ENCODE measurements at regions not wholly inside any gene's neighbourhood (a gene's known extent, or its start where the extent isn't known, plus 50 kb on each side); places are given as distances from the start of the nearest gene placed in this dataset.
"Not testable (repeated sequence)": the region's sequence is repeated elsewhere in the genome, so short reads cannot be mapped to it uniquely, and the experiment has no call there.

GRCh38 chr13:73521985-73522524, 463.2 kb downstream of the KLF5 start:
- no peaks in the 10 kb centered on the region for H4K20me1 ChIP-seq (ENCODE audit: insufficient read depth, low read length)
- no peaks in the 10 kb centered on the region for H3K4me1 ChIP-seq (ENCODE audit: insufficient read depth, low read length)
- no peaks in the 10 kb centered on the region for H3K4me1 Mint-ChIP-seq (ENCODE audit: low read depth, unreplicated experiment)
- H3K4me2 ChIP-seq (ENCODE audit: low read length), result no peak overlapping the region
- H3K27ac Mint-ChIP-seq (ENCODE audit: unreplicated experiment), result no peak overlapping the region
- H3K9me3 ChIP-seq (ENCODE audit: insufficient read depth, low read depth, low read length), result no peaks in the 10 kb centered on the region
- DNase-seq (ENCODE audit: low read depth) (peak; percentile 51), FAIRE-seq (no peak)
- H3K9ac ChIP-seq (ENCODE audit: low read length), result no peak overlapping the region
- H3K36me3 ChIP-seq (ENCODE audit: insufficient read depth, low read length), result no peaks in the 10 kb centered on the region
- no peak overlapping the region for H3K27ac ChIP-seq (ENCODE audit: low read depth, low read length)
- no peak overlapping the region for H3K4me3 ChIP-seq (ENCODE audit: insufficient read depth, low read depth, low read length)
- no peak overlapping the region for H3K4me3 Mint-ChIP-seq (ENCODE audit: unreplicated experiment)
- no peaks in the 10 kb centered on the region for H3K79me2 ChIP-seq (ENCODE audit: insufficient read depth, low read length)
- no peaks in the 10 kb centered on the region for H3K36me3 Mint-ChIP-seq (ENCODE audit: low read depth, unreplicated experiment)
- TF ChIP-seq CTCF (IDR thresholded peaks at IDR 0.05; ENCODE audit: insufficient read depth, low read depth, low read length) (no peak), EZH2 (IDR thresholded peaks at IDR 0.05; ENCODE audit: insufficient read depth, low read length) (no peak)
- H2AFZ ChIP-seq (ENCODE audit: low read depth, low read length), result no peak overlapping the region
- no peaks in the 10 kb centered on the region for H3K9me3 Mint-ChIP-seq (ENCODE audit: unreplicated experiment)
- H3K27me3 ChIP-seq (ENCODE audit: insufficient read depth, low read length), result no peaks in the 10 kb centered on the region
- H3K27me3 Mint-ChIP-seq (ENCODE audit: low read depth, unreplicated experiment), result no peaks in the 10 kb centered on the region

GRCh38 chr13:73521290-73521624, 462.5 kb downstream of the KLF5 start:
- no peaks in the 10 kb centered on the region for H4K20me1 ChIP-seq (ENCODE audit: insufficient read depth, low read length)
- no peaks in the 10 kb centered on the region for H3K36me3 Mint-ChIP-seq (ENCODE audit: low read depth, unreplicated experiment)
- no peaks in the 10 kb centered on the region for H3K9me3 ChIP-seq (ENCODE audit: insufficient read depth, low read depth, low read length)
- no peaks in the 10 kb centered on the region for H3K27me3 ChIP-seq (ENCODE audit: insufficient read depth, low read length)
- no peak overlapping the region for H3K4me3 ChIP-seq (ENCODE audit: insufficient read depth, low read depth, low read length)
- no peak for DNase-seq (ENCODE audit: low read depth)
- no peaks in the 10 kb centered on the region for H3K4me1 ChIP-seq (ENCODE audit: insufficient read depth, low read length)
- H3K9ac ChIP-seq (ENCODE audit: low read length), result no peak overlapping the region
- FAIRE-seq, result no peak
- no peak overlapping the region for H3K4me2 ChIP-seq (ENCODE audit: low read length)
- no peaks in the 10 kb centered on the region for H3K4me1 Mint-ChIP-seq (ENCODE audit: low read depth, unreplicated experiment)
- no peaks in the 10 kb centered on the region for H3K27me3 Mint-ChIP-seq (ENCODE audit: low read depth, unreplicated experiment)
- H3K9me3 Mint-ChIP-seq (ENCODE audit: unreplicated experiment), result no peaks in the 10 kb centered on the region
- H3K4me3 Mint-ChIP-seq (ENCODE audit: unreplicated experiment), result no peak overlapping the region
- H3K27ac ChIP-seq (ENCODE audit: low read depth, low read length), result no peak overlapping the region
- no peak overlapping the region for H2AFZ ChIP-seq (ENCODE audit: low read depth, low read length)
- no peaks in the 10 kb centered on the region for H3K79me2 ChIP-seq (ENCODE audit: insufficient read depth, low read length)
- no peak overlapping the region for H3K27ac Mint-ChIP-seq (ENCODE audit: unreplicated experiment)
- TF ChIP-seq EZH2 (IDR thresholded peaks at IDR 0.05; ENCODE audit: insufficient read depth, low read length) (no peak), CTCF (IDR thresholded peaks at IDR 0.05; ENCODE audit: insufficient read depth, low read depth, low read length) (no peak)
- H3K36me3 ChIP-seq (ENCODE audit: insufficient read depth, low read length), result no peaks in the 10 kb centered on the region

- no peaks in the 10 kb centered on the region for H3K36me3 Mint-ChIP-seq (ENCODE audit: low read depth, unreplicated experiment)
- DNase-seq (ENCODE audit: low read depth), result no peak
- no peaks in the 10 kb centered on the region for H3K36me3 ChIP-seq (ENCODE audit: insufficient read depth, low read length)
- TF ChIP-seq CTCF (IDR thresholded peaks at IDR 0.05; ENCODE audit: insufficient read depth, low read depth, low read length) (no peak), EZH2 (IDR thresholded peaks at IDR 0.05; ENCODE audit: insufficient read depth, low read length) (no peak)
- H4K20me1 ChIP-seq (ENCODE audit: insufficient read depth, low read length), result no peaks in the 10 kb centered on the region
- H3K79me2 ChIP-seq (ENCODE audit: insufficient read depth, low read length), result no peaks in the 10 kb centered on the region
- no peak overlapping the region for H2AFZ ChIP-seq (ENCODE audit: low read depth, low read length)
- no peaks in the 10 kb centered on the region for H3K9me3 Mint-ChIP-seq (ENCODE audit: unreplicated experiment)
- H3K4me1 Mint-ChIP-seq (ENCODE audit: low read depth, unreplicated experiment), result no peaks in the 10 kb centered on the region
- H3K27me3 ChIP-seq (ENCODE audit: insufficient read depth, low read length), result no peaks in the 10 kb centered on the region
- H3K4me3 ChIP-seq (ENCODE audit: insufficient read depth, low read depth, low read length), result no peak overlapping the region
- no peak for FAIRE-seq
- H3K4me1 ChIP-seq (ENCODE audit: insufficient read depth, low read length), result no peaks in the 10 kb centered on the region
- no peak overlapping the region for H3K4me2 ChIP-seq (ENCODE audit: low read length)
- H3K27ac Mint-ChIP-seq (ENCODE audit: unreplicated experiment), result no peak overlapping the region
- no peaks in the 10 kb centered on the region for H3K27me3 Mint-ChIP-seq (ENCODE audit: low read depth, unreplicated experiment)
- no peak overlapping the region for H3K27ac ChIP-seq (ENCODE audit: low read depth, low read length)
- no peak overlapping the region for H3K4me3 Mint-ChIP-seq (ENCODE audit: unreplicated experiment)
- H3K9me3 ChIP-seq (ENCODE audit: insufficient read depth, low read depth, low read length), result no peaks in the 10 kb centered on the region
- H3K9ac ChIP-seq (ENCODE audit: low read length), result no peak overlapping the region
Measured at GRCh38 chr13:73520566-73521289, 461.9 kb downstream of the KLF5 start.

- not testable (repeated sequence) for H3K4me1 ChIP-seq (ENCODE audit: insufficient read depth, low read length); H3K27ac ChIP-seq (ENCODE audit: low read depth, low read length); H3K9ac ChIP-seq (ENCODE audit: low read length); H2AFZ ChIP-seq (ENCODE audit: low read depth, low read length); FAIRE-seq; H3K36me3 ChIP-seq (ENCODE audit: insufficient read depth, low read length); H3K4me3 ChIP-seq (ENCODE audit: insufficient read depth, low read depth, low read length); H3K4me1 Mint-ChIP-seq (ENCODE audit: low read depth, unreplicated experiment); H3K9me3 Mint-ChIP-seq (ENCODE audit: unreplicated experiment); DNase-seq (ENCODE audit: low read depth); H3K36me3 Mint-ChIP-seq (ENCODE audit: low read depth, unreplicated experiment); H3K4me2 ChIP-seq (ENCODE audit: low read length); H3K27me3 Mint-ChIP-seq (ENCODE audit: low read depth, unreplicated experiment); H3K9me3 ChIP-seq (ENCODE audit: insufficient read depth, low read depth, low read length); H4K20me1 ChIP-seq (ENCODE audit: insufficient read depth, low read length); H3K79me2 ChIP-seq (ENCODE audit: insufficient read depth, low read length); H3K27ac Mint-ChIP-seq (ENCODE audit: unreplicated experiment); H3K27me3 ChIP-seq (ENCODE audit: insufficient read depth, low read length); H3K4me3 Mint-ChIP-seq (ENCODE audit: unreplicated experiment)
Measured at GRCh38 chr13:73520135-73520534, 461.3 kb downstream of the KLF5 start.
